Fibroblast of lung (primary cell): ENCODE measurements at regions not wholly inside any gene's neighbourhood (a gene's known extent, or its start where the extent isn't known, plus 50 kb on each side); places are given as distances from the start of the nearest gene placed in this dataset.

Experiments
- CTCF ChIP-seq, 2 donors: IDR thresholded peaks in 1 of 2; conservative IDR thresholded peaks in 1 of 2; 1 replicate in 1 of 2; 2 replicates in 1 of 2; pipeline ENCODE4 v1.5.1; 2011 to 2012; ENCODE audit warnings: low read length in 2 of 2, control low read depth in 1 of 2, inconsistent platforms in 1 of 2, low read depth in 1 of 2, mild to moderate bottlenecking in 1 of 2
- EZH2 ChIP-seq: IDR thresholded peaks from 2 replicates; pipeline ENCODE4 v1.5.1; 2012; ENCODE audit warnings: low read length, control low read depth, mild to moderate bottlenecking; ENCODE audit errors: missing control alignments

- TF ChIP-seq CTCF (conservative IDR thresholded peaks at IDR 0.05 in 1 of 2, IDR thresholded peaks at IDR 0.05 in 1 of 2; ENCODE audit: low read depth in 1 of 2, low read length in 2 of 2) = no peak
- no peak for TF ChIP-seq EZH2
Observed at GRCh38 chr9:65458992-65459391, 174.0 kb upstream of the FOXD4L5 start.
